GM12872 (cell line): ENCODE measurements at regions not wholly inside any gene's neighbourhood (a gene's known extent, or its start where the extent isn't known, plus 50 kb on each side); places are given as distances from the start of the nearest gene placed in this dataset.

Source experiments
- TF ChIP-seq, protein P1 (sequence below): IDR thresholded peaks from 3 replicates; pipeline ENCODE4 v1.5.1; 2011; ENCODE audit warnings: low read depth, mild to moderate bottlenecking, low read length, moderate library complexity; ENCODE audit not compliant: insufficient read depth

DNA sequence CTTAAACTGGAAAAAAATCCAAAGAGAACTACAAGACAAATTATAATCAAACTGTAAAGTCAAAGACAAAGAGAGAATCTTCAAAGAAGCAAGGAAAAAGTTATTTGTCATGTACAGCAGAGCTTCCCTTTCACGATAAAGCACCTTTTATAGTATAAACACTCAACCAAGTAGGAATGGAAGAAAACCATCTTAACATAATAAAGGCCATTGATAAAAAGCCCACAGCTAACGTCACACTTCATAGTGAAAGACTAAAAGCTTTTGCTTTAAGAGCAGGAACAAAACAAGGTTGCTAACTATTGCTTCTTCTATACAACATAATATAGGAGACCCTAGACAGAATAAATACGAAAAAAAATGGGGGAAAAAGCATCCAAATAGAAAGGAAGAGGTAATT is 595.7 kb upstream of the POU3F4 start:
- TF ChIP-seq, protein P1, sequence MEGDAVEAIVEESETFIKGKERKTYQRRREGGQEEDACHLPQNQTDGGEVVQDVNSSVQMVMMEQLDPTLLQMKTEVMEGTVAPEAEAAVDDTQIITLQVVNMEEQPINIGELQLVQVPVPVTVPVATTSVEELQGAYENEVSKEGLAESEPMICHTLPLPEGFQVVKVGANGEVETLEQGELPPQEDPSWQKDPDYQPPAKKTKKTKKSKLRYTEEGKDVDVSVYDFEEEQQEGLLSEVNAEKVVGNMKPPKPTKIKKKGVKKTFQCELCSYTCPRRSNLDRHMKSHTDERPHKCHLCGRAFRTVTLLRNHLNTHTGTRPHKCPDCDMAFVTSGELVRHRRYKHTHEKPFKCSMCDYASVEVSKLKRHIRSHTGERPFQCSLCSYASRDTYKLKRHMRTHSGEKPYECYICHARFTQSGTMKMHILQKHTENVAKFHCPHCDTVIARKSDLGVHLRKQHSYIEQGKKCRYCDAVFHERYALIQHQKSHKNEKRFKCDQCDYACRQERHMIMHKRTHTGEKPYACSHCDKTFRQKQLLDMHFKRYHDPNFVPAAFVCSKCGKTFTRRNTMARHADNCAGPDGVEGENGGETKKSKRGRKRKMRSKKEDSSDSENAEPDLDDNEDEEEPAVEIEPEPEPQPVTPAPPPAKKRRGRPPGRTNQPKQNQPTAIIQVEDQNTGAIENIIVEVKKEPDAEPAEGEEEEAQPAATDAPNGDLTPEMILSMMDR: no peak

DNA sequence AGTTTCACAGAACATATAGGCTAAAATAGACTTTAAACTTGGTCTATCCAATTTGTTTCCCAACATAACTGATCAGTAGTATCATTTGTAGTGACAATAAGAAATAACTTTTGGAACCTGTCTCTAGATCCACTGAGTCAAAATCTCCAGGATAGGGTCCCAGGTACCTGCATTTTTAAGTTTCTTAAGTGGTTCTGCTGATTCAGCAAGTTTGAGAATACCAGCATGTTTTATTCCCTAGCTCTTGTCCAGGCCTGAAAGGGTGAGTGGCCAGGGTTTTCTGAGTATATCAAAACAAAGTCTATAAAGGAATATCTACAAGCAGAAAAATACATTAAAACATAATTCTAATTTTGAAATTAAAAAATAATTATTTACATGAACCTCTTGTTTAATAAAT is 573.1 kb upstream of the POU3F4 start:
- TF ChIP-seq, protein P1: no peak

DNA sequence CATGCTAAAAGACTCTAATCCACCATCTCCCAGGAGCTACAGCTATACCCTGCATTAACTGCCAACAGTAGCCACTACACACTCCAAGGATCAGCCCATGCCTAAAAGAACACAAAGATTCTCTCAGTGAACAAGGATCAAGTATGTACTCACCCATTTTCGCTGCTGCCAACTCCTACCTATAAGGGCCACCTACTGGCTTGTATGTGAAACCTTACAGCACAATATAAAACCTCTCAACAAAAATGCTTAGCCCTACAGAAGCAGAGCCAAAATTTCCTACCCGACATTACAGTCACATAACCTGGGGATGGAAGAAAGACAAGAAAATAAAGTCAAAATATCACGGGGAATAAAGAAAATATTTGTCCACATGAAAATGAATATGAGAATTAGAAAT is 562.8 kb upstream of the POU3F4 start:
- TF ChIP-seq, protein P1: no peak

DNA sequence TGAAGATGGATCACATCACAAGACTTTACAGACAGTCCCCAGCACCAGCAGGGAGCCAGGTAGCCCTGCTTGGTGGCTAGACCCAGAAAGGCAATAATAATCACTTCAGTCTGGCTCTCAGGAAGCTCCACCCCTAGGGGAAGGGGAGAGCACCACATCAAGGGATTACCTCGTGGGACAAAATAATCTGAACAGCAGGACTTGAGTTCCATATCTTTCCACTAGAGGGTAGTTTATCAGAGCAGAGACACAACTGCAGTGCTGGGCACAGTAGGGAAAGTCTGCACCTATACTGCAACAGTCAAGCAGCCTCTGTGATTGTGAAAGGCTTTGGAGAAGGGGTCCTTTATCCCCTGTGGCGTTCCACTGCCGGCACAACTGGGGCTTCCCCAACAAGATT is 547.0 kb upstream of the POU3F4 start:
- TF ChIP-seq, protein P1: no peak

DNA sequence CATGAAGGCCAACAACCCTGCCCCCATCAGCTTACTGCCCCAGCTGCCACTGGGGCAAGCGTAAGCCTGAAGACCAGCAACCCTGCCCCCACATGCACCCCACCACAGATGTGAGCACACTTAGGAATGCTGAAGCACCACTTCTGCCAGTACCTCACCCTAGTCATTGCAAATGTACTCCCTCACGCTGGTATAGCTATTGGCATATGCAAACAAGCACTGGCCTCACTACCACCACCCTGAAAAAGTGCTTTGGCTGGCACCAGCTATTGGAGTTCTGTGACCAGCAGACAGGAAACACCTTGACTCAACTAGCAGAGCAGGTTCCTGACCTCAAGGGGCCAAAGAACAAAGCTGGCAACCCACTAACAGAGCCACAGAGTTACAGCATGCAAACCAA is 534.4 kb upstream of the POU3F4 start:
- TF ChIP-seq, protein P1: no peak

DNA sequence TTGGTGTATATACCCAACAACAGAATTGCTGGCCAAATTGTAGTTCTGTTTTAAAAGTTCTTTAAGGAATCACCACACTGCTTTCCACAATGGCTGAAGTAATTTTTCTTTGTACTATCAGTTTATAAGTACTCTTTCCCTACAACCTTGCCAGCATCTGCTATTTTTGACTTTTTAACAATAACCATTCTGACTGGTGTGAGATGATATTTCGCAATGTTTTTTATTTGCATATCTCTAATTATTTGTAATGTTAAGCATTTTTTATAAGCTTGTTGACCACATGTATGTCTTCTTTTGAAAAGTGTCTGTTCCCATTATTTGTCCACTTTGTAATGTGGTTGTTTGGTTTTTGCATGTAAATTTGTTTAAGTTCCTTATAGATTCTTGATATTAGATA is 509.9 kb upstream of the POU3F4 start:
- TF ChIP-seq, protein P1: no peak

DNA sequence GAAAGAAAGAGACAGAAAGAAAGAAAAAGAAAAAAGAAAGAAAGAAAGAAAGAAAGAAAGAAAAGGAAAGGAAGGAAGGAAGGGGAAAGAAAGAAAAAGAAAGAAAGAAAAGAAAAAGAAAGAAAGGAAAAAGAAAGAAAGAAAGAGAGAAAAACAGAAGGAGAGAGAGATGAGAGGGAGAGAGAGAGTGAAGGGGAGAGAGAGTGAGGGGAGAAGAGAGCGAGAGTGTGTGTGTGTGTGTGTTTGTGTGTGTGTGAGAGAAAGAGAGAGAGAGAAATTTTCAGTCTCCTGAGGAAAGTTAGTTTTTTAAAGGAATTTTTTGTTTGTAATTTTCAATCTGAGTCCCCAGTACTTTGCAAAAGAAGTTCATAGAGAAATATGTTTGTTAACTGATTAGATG is 504.1 kb upstream of the POU3F4 start:
- TF ChIP-seq, protein P1: no peak

DNA sequence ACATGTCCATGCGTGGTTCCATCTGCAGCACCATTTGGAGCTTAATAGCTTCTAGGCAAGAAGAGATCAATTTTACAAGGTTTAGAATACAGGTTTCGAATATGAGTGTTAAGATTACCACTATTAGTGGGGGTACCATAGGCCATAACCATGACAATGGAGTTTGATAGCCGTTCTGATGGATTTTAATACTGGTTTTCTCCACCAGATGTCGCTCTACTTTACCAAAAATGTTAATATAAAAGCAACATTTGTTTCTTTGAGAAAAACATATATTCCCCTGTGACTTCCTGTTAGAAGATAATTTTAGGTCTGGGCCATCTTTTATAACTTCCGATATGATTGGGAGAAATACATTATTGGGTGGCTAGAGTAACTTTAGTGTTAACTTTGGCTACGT is 499.7 kb upstream of the POU3F4 start:
- TF ChIP-seq, protein P1: peak; percentile 44; the same call in 2 of the 3 replicates
